H1 (cell line): ENCODE measurements at regions not wholly inside any gene's neighbourhood (a gene's known extent, or its start where the extent isn't known, plus 50 kb on each side); places are given as distances from the start of the nearest gene placed in this dataset.

ENCODE experiments used
- JUN ChIP-seq: IDR thresholded peaks from 2 replicates; pipeline ENCODE4 v1.6.1; 2011; ENCODE audit warnings: low read depth, mild to moderate bottlenecking, improper control_type of control experiment, low read length
- KDM1A ChIP-seq: fragments of 200-600, 300-600 bp; sonication (generic); IDR thresholded peaks from 2 replicates; pipeline ENCODE4 v1.7.1; 2016; ENCODE audit warnings: mild to moderate bottlenecking, low read length, borderline replicate concordance
- KDM5A ChIP-seq: fragments of 200-600 bp; IDR thresholded peaks from 2 replicates; pipeline ENCODE4 v1.7.1; 2012; ENCODE audit warnings: mild to moderate bottlenecking, low read length, inconsistent platforms, mixed read lengths
- POLR2A ChIP-seq, 2 experiments: IDR thresholded peaks; 1 replicate in 1 of 2; 2 replicates in 1 of 2; pipeline ENCODE4 v1.6.1; 2011; ENCODE audit warnings: low read depth in 2 of 2, low read length in 2 of 2, mild to moderate bottlenecking in 2 of 2; ENCODE audit errors: control extremely low read depth in 1 of 2
- SUZ12 ChIP-seq: fragments of 200-600 bp; sonication (generic); IDR thresholded peaks from 2 replicates; pipeline ENCODE4 v1.6.1; 2012; ENCODE audit warnings: mild to moderate bottlenecking, inconsistent platforms, low read length, moderate library complexity, mixed read lengths
- TBP ChIP-seq: IDR thresholded peaks from 2 replicates; pipeline ENCODE4 v1.6.1; 2011; ENCODE audit warnings: low read depth, low read length, improper control_type of control experiment
- TF ChIP-seq, protein P1 (sequence below), 3 experiments: IDR thresholded peaks; 1 replicate in 2 of 3; 2 replicates in 1 of 3; pipeline versions ENCODE4 v1.5.1 to v1.6.1; 2011; ENCODE audit warnings: low read length in 3 of 3, mild to moderate bottlenecking in 3 of 3, inconsistent platforms in 2 of 3, low read depth in 1 of 3, moderate library complexity in 1 of 3; ENCODE audit not compliant: insufficient read depth in 1 of 3; ENCODE audit errors: control extremely low read depth in 1 of 3

DNA sequence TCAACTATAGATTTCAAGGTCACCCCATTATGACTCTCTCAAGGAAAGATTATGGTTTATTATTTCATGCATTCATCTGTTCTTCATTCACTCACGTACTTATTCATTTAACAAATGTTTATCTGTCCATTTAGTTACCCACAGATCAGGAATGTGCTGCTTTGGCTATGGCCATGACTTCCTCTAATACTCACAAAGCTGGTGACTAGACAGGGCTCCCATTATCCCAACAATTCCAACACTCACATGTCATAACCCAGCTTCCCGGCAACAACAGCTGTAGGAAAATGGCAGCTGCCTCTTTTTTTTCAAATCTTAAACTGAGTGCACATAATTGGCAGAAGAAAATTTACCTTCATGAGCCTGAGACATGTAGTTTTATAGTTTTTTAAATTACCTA lies 190.8 kb upstream of the CCDC196 start:
- TF ChIP-seq, protein P1, sequence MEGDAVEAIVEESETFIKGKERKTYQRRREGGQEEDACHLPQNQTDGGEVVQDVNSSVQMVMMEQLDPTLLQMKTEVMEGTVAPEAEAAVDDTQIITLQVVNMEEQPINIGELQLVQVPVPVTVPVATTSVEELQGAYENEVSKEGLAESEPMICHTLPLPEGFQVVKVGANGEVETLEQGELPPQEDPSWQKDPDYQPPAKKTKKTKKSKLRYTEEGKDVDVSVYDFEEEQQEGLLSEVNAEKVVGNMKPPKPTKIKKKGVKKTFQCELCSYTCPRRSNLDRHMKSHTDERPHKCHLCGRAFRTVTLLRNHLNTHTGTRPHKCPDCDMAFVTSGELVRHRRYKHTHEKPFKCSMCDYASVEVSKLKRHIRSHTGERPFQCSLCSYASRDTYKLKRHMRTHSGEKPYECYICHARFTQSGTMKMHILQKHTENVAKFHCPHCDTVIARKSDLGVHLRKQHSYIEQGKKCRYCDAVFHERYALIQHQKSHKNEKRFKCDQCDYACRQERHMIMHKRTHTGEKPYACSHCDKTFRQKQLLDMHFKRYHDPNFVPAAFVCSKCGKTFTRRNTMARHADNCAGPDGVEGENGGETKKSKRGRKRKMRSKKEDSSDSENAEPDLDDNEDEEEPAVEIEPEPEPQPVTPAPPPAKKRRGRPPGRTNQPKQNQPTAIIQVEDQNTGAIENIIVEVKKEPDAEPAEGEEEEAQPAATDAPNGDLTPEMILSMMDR (IDR thresholded peaks at IDR 0.05; ENCODE audit: control extremely low read depth in 1 of 3, insufficient read depth in 1 of 3, low read depth in 1 of 3, low read length in 3 of 3) = no peak
- TF ChIP-seq SUZ12 = no peak
- no peak for TF ChIP-seq KDM1A
- TF ChIP-seq KDM5A = no peak
- TF ChIP-seq POLR2A (IDR thresholded peaks at IDR 0.05; ENCODE audit: control extremely low read depth in 1 of 2, low read depth in 2 of 2, low read length in 2 of 2) = no peak
- TF ChIP-seq JUN = no peak
- no peak for TF ChIP-seq TBP
